Ectodermal cell (in vitro differentiated cells): ENCODE measurements at regions not wholly inside any gene's neighbourhood (a gene's known extent, or its start where the extent isn't known, plus 50 kb on each side); places are given as distances from the start of the nearest gene placed in this dataset.
A peak's percentile ranks its signal among the peaks of the same experiment; 100 is the strongest.
"Not testable (repeated sequence)": the region's sequence is repeated elsewhere in the genome, so short reads cannot be mapped to it uniquely, and the experiment has no call there.

Experiments used
- H3K27ac ChIP-seq: 2 replicates; pipeline ENCODE4 v1.7.0; 2013; ENCODE audit warnings: mild to moderate bottlenecking, low read depth, low read length; ENCODE audit not compliant: insufficient read depth, poor library complexity, severe bottlenecking
- H3K27me3 ChIP-seq: 2 replicates; pipeline ENCODE4 v1.7.0; 2013; ENCODE audit warnings: mild to moderate bottlenecking, low read length; ENCODE audit not compliant: insufficient read depth, control insufficient read depth, poor library complexity, severe bottlenecking
- H3K36me3 ChIP-seq: one replicate; pipeline ENCODE4 v1.7.0; 2013; ENCODE audit warnings: low read length; ENCODE audit not compliant: control insufficient read depth, insufficient read depth
- H3K4me1 ChIP-seq: one replicate; pipeline ENCODE4 v1.7.0; 2013; ENCODE audit warnings: low read length; ENCODE audit not compliant: control insufficient read depth, insufficient read depth
- H3K4me3 ChIP-seq: 2 replicates; pipeline ENCODE4 v1.7.0; 2013; ENCODE audit warnings: low read depth, low read length, control low read depth; ENCODE audit not compliant: insufficient read depth
- H3K9me3 ChIP-seq: 2 replicates; pipeline ENCODE4 v1.7.0; 2013; ENCODE audit warnings: mild to moderate bottlenecking, low read length, moderate library complexity; ENCODE audit not compliant: control insufficient read depth
- WGBS, 2 experiments: methylation state at CpG; one replicate each; pipeline ENCODE4 v1.1.7; 2013; ENCODE audit warnings: missing lambda C conversion rate in 2 of 2; 5-methylcytosine and 5-hydroxymethylcytosine counted together

- Histone ChIP-seq H3K27me3 (no peaks in the 10 kb centered on the region), H3K36me3 (no peaks in the 10 kb centered on the region), H3K4me3 (no peak overlapping the region), H3K9me3 (no peaks in the 10 kb centered on the region), H3K4me1 (no peaks in the 10 kb centered on the region), H3K27ac (no peak overlapping the region)
These were observed 950.4 kb upstream of the LRFN5 start for GRCh38 chr14:40656311-40656710.

- Histone ChIP-seq H3K36me3 (no peaks in the 10 kb centered on the region), H3K4me3 (no peak overlapping the region), H3K9me3 (no peaks in the 10 kb centered on the region), H3K27ac (no peak overlapping the region), H3K27me3 (no peaks in the 10 kb centered on the region), H3K4me1 (no peaks in the 10 kb centered on the region)
These were observed 954.5 kb upstream of the LRFN5 start for GRCh38 chr14:40652089-40652691.

- no peaks in the 10 kb centered on the region for H3K27me3 ChIP-seq
- H3K36me3 ChIP-seq: no peaks in the 10 kb centered on the region
- 74 to 86% methylated on average over 1 of the region's 1 CpG for WGBS, 2 experiments
- H3K4me3 ChIP-seq: peak overlapping the region; percentile 36
- H3K4me1 ChIP-seq: no peaks in the 10 kb centered on the region
- no peak overlapping the region for H3K27ac ChIP-seq
- no peaks in the 10 kb centered on the region for H3K9me3 ChIP-seq
These were observed 976.2 kb upstream of the LRFN5 start for GRCh38 chr14:40630471-40630870.

- not testable (repeated sequence) for H3K9me3 ChIP-seq, H3K36me3 ChIP-seq, H3K27ac ChIP-seq, H3K27me3 ChIP-seq, H3K4me1 ChIP-seq
- peak overlapping the region; percentile 36 for H3K4me3 ChIP-seq
- WGBS, 2 experiments: 48 to 52% methylated on average over 35 to 39 of the region's 44 CpGs
These were observed 977.0 kb upstream of the LRFN5 start for GRCh38 chr14:40629551-40630137.

GRCh38 chr14:40629144-40629543 is 977.5 kb upstream of the LRFN5 start:
- Histone ChIP-seq H3K27me3 (no peaks in the 10 kb centered on the region), H3K9me3 (no peaks in the 10 kb centered on the region), H3K4me1 (no peaks in the 10 kb centered on the region), H3K4me3 (peak overlapping the region; percentile 36), H3K36me3 (no peaks in the 10 kb centered on the region), H3K27ac (no peak overlapping the region)
- 90 to 93% methylated on average over 3 of the region's 3 CpGs for whole genome bisulfite sequencing, 2 experiments

GRCh38 chr14:40623643-40624042 is 983.0 kb upstream of the LRFN5 start:
- Histone ChIP-seq H3K27me3 (no peaks in the 10 kb centered on the region), H3K4me3 (no peak overlapping the region), H3K36me3 (no peaks in the 10 kb centered on the region), H3K9me3 (no peaks in the 10 kb centered on the region), H3K4me1 (no peaks in the 10 kb centered on the region), H3K27ac (no peak overlapping the region)
- WGBS, 2 experiments: 93 to 94% methylated on average over 2 of the region's 2 CpGs

- Histone ChIP-seq H3K36me3 (no peaks in the 10 kb centered on the region), H3K27ac (no peak overlapping the region), H3K4me1 (no peaks in the 10 kb centered on the region), H3K9me3 (no peaks in the 10 kb centered on the region), H3K27me3 (no peaks in the 10 kb centered on the region), H3K4me3 (no peak overlapping the region)
- 86 to 96% methylated on average over 2 to 3 of the region's 3 CpGs for WGBS, 2 experiments
These were observed 988.3 kb upstream of the LRFN5 start for GRCh38 chr14:40618225-40618898.

GRCh38 chr14:40616579-40616978 is 990.1 kb upstream of the LRFN5 start:
- WGBS, 2 experiments: 91% methylated on average over 1 of the region's 3 CpGs; no CpG with 5 or more reads in 1 of the 2 experiments
- Histone ChIP-seq H3K36me3 (no peaks in the 10 kb centered on the region), H3K27ac (no peak overlapping the region), H3K9me3 (no peaks in the 10 kb centered on the region), H3K4me3 (no peak overlapping the region), H3K4me1 (no peaks in the 10 kb centered on the region), H3K27me3 (no peaks in the 10 kb centered on the region)

- H3K9me3 ChIP-seq: no peaks in the 10 kb centered on the region
- no peak overlapping the region for H3K4me3 ChIP-seq
- H3K4me1 ChIP-seq: no peaks in the 10 kb centered on the region
- H3K27me3 ChIP-seq: no peaks in the 10 kb centered on the region
- no peaks in the 10 kb centered on the region for H3K36me3 ChIP-seq
- H3K27ac ChIP-seq: no peak overlapping the region
These were observed 1005.6 kb upstream of the LRFN5 start for GRCh38 chr14:40601063-40601462.

- Histone ChIP-seq H3K4me1 (no peaks in the 10 kb centered on the region), H3K27ac (no peak overlapping the region), H3K36me3 (no peaks in the 10 kb centered on the region), H3K9me3 (no peaks in the 10 kb centered on the region), H3K4me3 (no peak overlapping the region), H3K27me3 (no peaks in the 10 kb centered on the region)
These were observed 1007.0 kb upstream of the LRFN5 start for GRCh38 chr14:40599725-40600124.
